ENCODE measurements at regions not wholly inside any gene's neighbourhood (a gene's known extent, or its start where the extent isn't known, plus 50 kb on each side); places are given as distances from the start of the nearest gene placed in this dataset.

- Histone ChIP-seq H4K20me1 (ENCODE audit: insufficient read depth) (no peaks in the 10 kb centered on the region), H3K9me3 (ENCODE audit: control insufficient read depth in 1 of 2, insufficient read depth in 1 of 2, low read depth in 1 of 2, low read length in 2 of 2) (peaks cover 5 to 6% of the 10 kb centered on the region in 2 experiments; a peak in 2 of 4 replicates), H3K4me3 (replicated peaks in 1 of 2; ENCODE audit: low read depth in 1 of 2, low read length in 2 of 2) (no peak overlapping the region), H2AFZ (ENCODE audit: low read depth, low read length, poor library complexity, severe bottlenecking) (no peak overlapping the region), H3K9me2 (ENCODE audit: insufficient read depth) (no peaks in the 10 kb centered on the region), H3K9ac (ENCODE audit: low read length) (no peak overlapping the region), H3K4me1 (ENCODE audit: control insufficient read depth in 1 of 2, insufficient read depth in 2 of 2, low read length in 2 of 2) (no peaks in the 10 kb centered on the region), H3K79me2 (ENCODE audit: insufficient read depth, low read length) (no peaks in the 10 kb centered on the region), H3K27ac (ENCODE audit: low read depth, low read length) (no peak overlapping the region), H3K27me3 (ENCODE audit: insufficient read depth, low read length) (no peaks in the 10 kb centered on the region), H3K36me3 (ENCODE audit: control insufficient read depth in 1 of 2, insufficient read depth in 2 of 2, low read length in 2 of 2) (no peaks in the 10 kb centered on the region), H3K4me2 (ENCODE audit: low read length) (no peak overlapping the region)
- ChIA-PET CTCF (no interaction called here), POLR2A (no interaction called here), RAD21 (ENCODE audit: low non-redundant PET in 1 of 2, low total read pairs in 2 of 2, uncharacterized antibody in 2 of 2, unreplicated experiment in 2 of 2) (no interaction called here)
- intact Hi-C loops (cut with micrococcal nuclease): no loop called here
- DNase-seq (ENCODE audit: low read depth, low spot score): no peak
- no TSS peak for BruUV-seq (replicated peaks)
- TF ChIP-seq POLR2A (IDR thresholded peaks at IDR 0.05; ENCODE audit: borderline replicate concordance, extremely low read depth, insufficient read depth, insufficient read length): no peak
- TF ChIP-seq TCF7L2 (IDR thresholded peaks at IDR 0.05; ENCODE audit: borderline replicate concordance, extremely low read depth, insufficient read depth, insufficient read length): no peak
- ATAC-seq: no peak
Measured at GRCh38 chr7:138345567-138345966, 114.5 kb upstream of the TRIM24 start.

- no peaks in the 10 kb centered on the region for H3K4me1 ChIP-seq (ENCODE audit: control insufficient read depth in 1 of 2, insufficient read depth in 2 of 2, low read length in 2 of 2)
- H3K9me3 ChIP-seq (ENCODE audit: control insufficient read depth in 1 of 2, insufficient read depth in 1 of 2, low read depth in 1 of 2, low read length in 2 of 2): peaks cover 6 to 7% of the 10 kb centered on the region in 2 experiments; a peak in 2 of 4 replicates
- H3K79me2 ChIP-seq (ENCODE audit: insufficient read depth, low read length): no peaks in the 10 kb centered on the region
- H3K27me3 ChIP-seq (ENCODE audit: insufficient read depth, low read length): no peaks in the 10 kb centered on the region
- H4K20me1 ChIP-seq (ENCODE audit: insufficient read depth): no peaks in the 10 kb centered on the region
- no peaks in the 10 kb centered on the region for H3K36me3 ChIP-seq (ENCODE audit: control insufficient read depth in 1 of 2, insufficient read depth in 2 of 2, low read length in 2 of 2)
- H3K4me2 ChIP-seq (ENCODE audit: low read length): no peak overlapping the region
- CTCF ChIA-PET: no interaction called here
- no peak overlapping the region for H3K4me3 ChIP-seq (replicated peaks in 1 of 2; ENCODE audit: low read depth in 1 of 2, low read length in 2 of 2)
- H3K27ac ChIP-seq (ENCODE audit: low read depth, low read length): no peak overlapping the region
- no peak overlapping the region for H2AFZ ChIP-seq (ENCODE audit: low read depth, low read length, poor library complexity, severe bottlenecking)
- RAD21 ChIA-PET (ENCODE audit: low non-redundant PET in 1 of 2, low total read pairs in 2 of 2, uncharacterized antibody in 2 of 2, unreplicated experiment in 2 of 2): no interaction called here
- no peaks in the 10 kb centered on the region for H3K9me2 ChIP-seq (ENCODE audit: insufficient read depth)
- TF ChIP-seq REST (IDR thresholded peaks at IDR 0.05; ENCODE audit: low read depth): no peak
- TF ChIP-seq SIN3A (IDR thresholded peaks at IDR 0.05; ENCODE audit: low read depth): no peak
- TF ChIP-seq ZNF274 (IDR thresholded peaks at IDR 0.05; ENCODE audit: low read depth, low read length): no peak
- TF ChIP-seq EGR1 (IDR thresholded peaks at IDR 0.05; ENCODE audit: low read depth): no peak
- TF ChIP-seq RAD21 (IDR thresholded peaks at IDR 0.05; ENCODE audit: low read depth): no peak
- TF ChIP-seq ZFX (IDR thresholded peaks at IDR 0.05): no peak
- no peak for TF ChIP-seq ATF3 (IDR thresholded peaks at IDR 0.05)
- no peak for TF ChIP-seq SP1 (IDR thresholded peaks at IDR 0.05; ENCODE audit: low read depth)
- no peak for ATAC-seq
- DNase-seq (ENCODE audit: low read depth, low spot score): no peak
- POLR2A ChIA-PET: no interaction called here
- BruUV-seq (replicated peaks): no TSS peak
- H3K9ac ChIP-seq (ENCODE audit: low read length): no peak overlapping the region
- intact Hi-C loops (cut with micrococcal nuclease): no loop called here
Measured at GRCh38 chr7:138346975-138347374, 113.1 kb upstream of the TRIM24 start.

Data from HCT116 (cell line).